ENCODE measurements at regions not wholly inside any gene's neighbourhood (a gene's known extent, or its start where the extent isn't known, plus 50 kb on each side); places are given as distances from the start of the nearest gene placed in this dataset.

DNA sequence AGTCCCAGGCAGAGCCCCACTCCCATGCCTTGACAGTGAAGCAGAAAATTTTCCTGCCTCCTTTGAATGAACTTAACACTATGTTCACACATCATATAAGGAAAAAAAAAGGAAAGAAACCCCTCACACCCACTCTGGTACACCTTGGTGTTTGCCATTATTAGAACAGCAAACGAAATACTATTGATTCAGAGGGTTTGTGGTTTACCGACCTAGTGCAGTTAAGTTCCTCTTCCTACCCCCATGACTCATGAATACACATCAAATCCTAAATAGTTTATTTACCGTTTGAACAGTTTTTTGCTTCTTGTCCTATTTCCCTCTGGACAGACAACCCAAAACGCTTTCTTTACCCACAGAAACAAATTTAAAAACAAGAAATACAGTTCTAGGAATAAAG lies 237.7 kb downstream of the FOXA2 start:
- no peak overlapping the region for H3K27ac ChIP-seq (ENCODE audit: control insufficient read depth, insufficient read depth, low read length)
- H3K9ac ChIP-seq (ENCODE audit: control insufficient read depth, extremely low read depth, insufficient read depth, low read length) = no peak overlapping the region
- no peaks in the 10 kb centered on the region for H3K79me2 ChIP-seq (ENCODE audit: control insufficient read depth, insufficient read depth, low read length)
- no peak overlapping the region for H2AFZ ChIP-seq (ENCODE audit: control insufficient read depth, low read length)
- no peaks in the 10 kb centered on the region for H4K20me1 ChIP-seq (ENCODE audit: control insufficient read depth, extremely low read depth, insufficient read depth, low read length)
- no peaks in the 10 kb centered on the region for H3K4me1 ChIP-seq (ENCODE audit: control insufficient read depth, extremely low read depth, insufficient read depth, low read length)
- FAIRE-seq (no peak), DNase-seq (ENCODE audit: low read depth, low spot score) (no peak)
- no peak overlapping the region for H3K4me3 ChIP-seq (ENCODE audit: control insufficient read depth in 2 of 3, extremely low read depth in 1 of 3, insufficient read depth in 2 of 3, low read depth in 1 of 3, low read length in 3 of 3)
- H3K36me3 ChIP-seq (ENCODE audit: control insufficient read depth in 2 of 2, extremely low read depth in 1 of 2, insufficient read depth in 2 of 2, low read length in 2 of 2) = no peaks in the 10 kb centered on the region
- dilution Hi-C loops (cut with MboI; ENCODE audit: extremely low pct_ligation_motif_present, low sequenced_read_pairs) = loop anchor here (25.0 kb wide), 1 partner anchor 341 kb away; no protein-coding TSS in a partner anchor
- no peak for TF ChIP-seq EZH2 (IDR thresholded peaks at IDR 0.05; ENCODE audit: low read length)
- TF ChIP-seq, protein P1, sequence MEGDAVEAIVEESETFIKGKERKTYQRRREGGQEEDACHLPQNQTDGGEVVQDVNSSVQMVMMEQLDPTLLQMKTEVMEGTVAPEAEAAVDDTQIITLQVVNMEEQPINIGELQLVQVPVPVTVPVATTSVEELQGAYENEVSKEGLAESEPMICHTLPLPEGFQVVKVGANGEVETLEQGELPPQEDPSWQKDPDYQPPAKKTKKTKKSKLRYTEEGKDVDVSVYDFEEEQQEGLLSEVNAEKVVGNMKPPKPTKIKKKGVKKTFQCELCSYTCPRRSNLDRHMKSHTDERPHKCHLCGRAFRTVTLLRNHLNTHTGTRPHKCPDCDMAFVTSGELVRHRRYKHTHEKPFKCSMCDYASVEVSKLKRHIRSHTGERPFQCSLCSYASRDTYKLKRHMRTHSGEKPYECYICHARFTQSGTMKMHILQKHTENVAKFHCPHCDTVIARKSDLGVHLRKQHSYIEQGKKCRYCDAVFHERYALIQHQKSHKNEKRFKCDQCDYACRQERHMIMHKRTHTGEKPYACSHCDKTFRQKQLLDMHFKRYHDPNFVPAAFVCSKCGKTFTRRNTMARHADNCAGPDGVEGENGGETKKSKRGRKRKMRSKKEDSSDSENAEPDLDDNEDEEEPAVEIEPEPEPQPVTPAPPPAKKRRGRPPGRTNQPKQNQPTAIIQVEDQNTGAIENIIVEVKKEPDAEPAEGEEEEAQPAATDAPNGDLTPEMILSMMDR (optimal IDR thresholded peaks at IDR 0.05 in 1 of 3, IDR thresholded peaks at IDR 0.05 in 1 of 3, conservative IDR thresholded peaks at IDR 0.05 in 1 of 3; ENCODE audit: extremely low read depth in 1 of 3, insufficient read depth in 2 of 3, low read length in 3 of 3) = no peak
- no peaks in the 10 kb centered on the region for H3K9me1 ChIP-seq (ENCODE audit: control insufficient read depth, extremely low read depth, insufficient read depth, low read length)
- H3K27me3 ChIP-seq (ENCODE audit: control insufficient read depth, extremely low read depth, insufficient read depth, low read length) = no peaks in the 10 kb centered on the region
- H3K9me3 ChIP-seq (ENCODE audit: control insufficient read depth, low read depth, low read length) = no peaks in the 10 kb centered on the region
- no peak overlapping the region for H3K4me2 ChIP-seq (ENCODE audit: control insufficient read depth, extremely low read depth, insufficient read depth, low read depth, low read length)

DNA sequence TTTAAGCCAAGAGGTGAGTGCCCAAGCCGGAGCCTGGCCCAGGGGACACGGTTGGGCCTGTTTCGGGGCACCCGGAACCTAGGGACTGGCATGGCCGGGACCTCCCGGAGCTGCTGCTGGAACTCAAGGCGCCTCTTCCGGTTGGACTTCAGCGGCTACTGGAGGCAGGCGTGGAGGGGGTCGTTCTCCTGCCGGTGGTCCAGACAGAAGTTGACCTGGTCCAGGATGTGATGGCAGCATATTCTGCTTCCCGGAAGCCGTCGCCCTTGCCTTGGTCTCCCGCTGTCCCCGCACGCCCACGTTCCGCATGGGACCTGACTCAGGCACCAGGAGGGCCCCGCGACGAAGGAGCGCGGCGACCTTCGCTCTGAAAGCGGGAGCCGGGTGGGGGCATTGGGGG lies 240.8 kb downstream of the FOXA2 start:
- no peak for FAIRE-seq

More for the DNA sequence above, 240.8 kb downstream of the FOXA2 start:
- Histone ChIP-seq H3K9ac (ENCODE audit: control insufficient read depth, extremely low read depth, insufficient read depth, low read length) (no peak overlapping the region), H3K4me1 (ENCODE audit: control insufficient read depth, extremely low read depth, insufficient read depth, low read length) (peaks cover 18% of the 10 kb centered on the region), H4K20me1 (ENCODE audit: control insufficient read depth, extremely low read depth, insufficient read depth, low read length) (no peaks in the 10 kb centered on the region), H3K9me3 (ENCODE audit: control insufficient read depth, low read depth, low read length) (no peaks in the 10 kb centered on the region), H3K36me3 (ENCODE audit: control insufficient read depth in 2 of 2, extremely low read depth in 1 of 2, insufficient read depth in 2 of 2, low read length in 2 of 2) (no peaks in the 10 kb centered on the region), H3K27me3 (ENCODE audit: control insufficient read depth, extremely low read depth, insufficient read depth, low read length) (no peaks in the 10 kb centered on the region), H3K79me2 (ENCODE audit: control insufficient read depth, insufficient read depth, low read length) (no peaks in the 10 kb centered on the region), H3K27ac (ENCODE audit: control insufficient read depth, insufficient read depth, low read length) (no peak overlapping the region), H3K4me2 (ENCODE audit: control insufficient read depth, extremely low read depth, insufficient read depth, low read depth, low read length) (no peak overlapping the region), H3K4me3 (ENCODE audit: control insufficient read depth in 2 of 3, extremely low read depth in 1 of 3, insufficient read depth in 2 of 3, low read depth in 1 of 3, low read length in 3 of 3) (no peak overlapping the region), H2AFZ (ENCODE audit: control insufficient read depth, low read length) (no peak overlapping the region), H3K9me1 (ENCODE audit: control insufficient read depth, extremely low read depth, insufficient read depth, low read length) (no peaks in the 10 kb centered on the region)
- dilution Hi-C loops (cut with MboI; ENCODE audit: extremely low pct_ligation_motif_present, low sequenced_read_pairs) = loop anchor here (25.0 kb wide), 1 partner anchor 344 kb away; no protein-coding TSS in a partner anchor
- TF ChIP-seq EZH2 (IDR thresholded peaks at IDR 0.05; ENCODE audit: low read length) = no peak
- TF ChIP-seq, protein P1 (optimal IDR thresholded peaks at IDR 0.05 in 1 of 3, IDR thresholded peaks at IDR 0.05 in 1 of 3, conservative IDR thresholded peaks at IDR 0.05 in 1 of 3; ENCODE audit: extremely low read depth in 1 of 3, insufficient read depth in 2 of 3, low read length in 3 of 3) = no peak
- no peak for DNase-seq (ENCODE audit: low read depth, low spot score)
